HCT116 (cell line): ENCODE measurements at regions not wholly inside any gene's neighbourhood (a gene's known extent, or its start where the extent isn't known, plus 50 kb on each side); places are given as distances from the start of the nearest gene placed in this dataset.

Experiments
- ATAC-seq: fragments of 200-7000 bp; cut with Tn5 transposase; 2 replicates; pipeline ENCODE4 v1.9.1; 2020; ENCODE audit warnings: mild to moderate bottlenecking, moderate library complexity
- BruUV-seq: library from RNA; stranded (reverse); fragments of 400-500 nt; replicated peaks from 2 replicates; lab custom pipeline; 2021; lab: Mats Ljungman, UMichigan
- CTCF ChIA-PET: fragments of 300-600 bp; sonication (Branson Sonifier 250); formaldehyde crosslinking; loops from one replicate; lab custom pipeline; 2021; ENCODE audit warnings: antibody characterized with exemption; lab: Charles Lee
- POLR2A ChIA-PET: fragments of 300-600, 350-600 bp; sonication (Branson Sonifier 250); formaldehyde crosslinking; loops from one replicate; lab custom pipeline; 2021; ENCODE audit warnings: antibody characterized with exemption; lab: Charles Lee
- RAD21 ChIA-PET, 2 experiments: fragments of 300-600 bp; sonication (Branson Sonifier 250); formaldehyde crosslinking; loops; one replicate each; lab custom pipeline; 2023; ENCODE audit warnings: low total read pairs in 2 of 2; ENCODE audit not compliant: uncharacterized antibody in 2 of 2, unreplicated experiment in 2 of 2, low non-redundant PET in 1 of 2; lab: Charles Lee
- DNase-seq: peaks from one replicate; pipeline ENCODE4 v3.0.0-alpha.2; 2010; ENCODE audit warnings: low read depth, low spot score
- H2AFZ ChIP-seq: fragments of 200-600 bp; shearing (Covaris generic), sonication (generic); 2 replicates; pipeline ENCODE4 v1.6.1; 2017; ENCODE audit warnings: low read depth, mixed run types, mixed read lengths, antibody characterized with exemption, low read length; ENCODE audit not compliant: poor library complexity, severe bottlenecking
- H3K27ac ChIP-seq: 2 replicates; pipeline ENCODE4 v1.5.1; 2012; ENCODE audit warnings: low read depth, low read length
- H3K27me3 ChIP-seq: fragments of 200-600 bp; sonication (generic); 2 replicates; pipeline ENCODE4 v1.6.1; 2016; ENCODE audit warnings: mixed run types, low read length, mixed read lengths; ENCODE audit not compliant: insufficient read depth
- H3K36me3 ChIP-seq, 2 experiments: fragments of 200-500 bp in 1 of 2; fragments of 200-600 bp in 1 of 2; sonication (Bioruptor generic) in 1 of 2; sonication (generic) in 1 of 2; 2 replicates each; pipeline versions ENCODE4 v1.5.1 to v1.6.1; 2014 to 2016; ENCODE audit warnings: low read length in 2 of 2, inconsistent platforms in 1 of 2, mixed read lengths in 1 of 2, mixed run types in 1 of 2; ENCODE audit not compliant: insufficient read depth in 2 of 2, control insufficient read depth in 1 of 2
- H3K4me1 ChIP-seq, 2 experiments: fragments of 200-600 bp in 1 of 2; sonication (generic) in 1 of 2; 2 replicates each; pipeline versions ENCODE4 v1.5.1 to v1.6.1; 2012 to 2017; ENCODE audit warnings: low read length in 2 of 2, inconsistent platforms in 1 of 2, mild to moderate bottlenecking in 1 of 2, mixed read lengths in 1 of 2, mixed run types in 1 of 2, moderate library complexity in 1 of 2; ENCODE audit not compliant: insufficient read depth in 2 of 2, control insufficient read depth in 1 of 2
- H3K4me2 ChIP-seq: fragments of 200-600 bp; sonication (generic); 2 replicates; pipeline ENCODE4 v1.6.1; 2017; ENCODE audit warnings: mixed run types, low read length, mixed read lengths
- H3K4me3 ChIP-seq, 2 experiments: fragments of 200-600 bp in 1 of 2; sonication (generic) in 1 of 2; replicated peaks in 1 of 2; 2 replicates each; pipeline ENCODE4 v1.5.1; 2011 to 2016; ENCODE audit warnings: low read length in 2 of 2, control low read depth in 1 of 2, low read depth in 1 of 2, mild to moderate bottlenecking in 1 of 2, mixed read lengths in 1 of 2, mixed run types in 1 of 2
- H3K79me2 ChIP-seq: fragments of 200-600 bp; sonication (generic); 2 replicates; pipeline ENCODE4 v1.6.1; 2017; ENCODE audit warnings: mild to moderate bottlenecking, mixed run types, low read length, moderate library complexity, mixed read lengths; ENCODE audit not compliant: insufficient read depth
- H3K9ac ChIP-seq: fragments of 200-600 bp; sonication (generic); 2 replicates; pipeline ENCODE4 v1.6.1; 2016; ENCODE audit warnings: low read length, mixed read lengths
- H3K9me2 ChIP-seq: fragments of 200-600 bp; sonication (generic), shearing (Covaris generic); 2 replicates; pipeline ENCODE4 v1.6.1; 2017; ENCODE audit warnings: mixed run types, mild to moderate bottlenecking, moderate library complexity; ENCODE audit not compliant: insufficient read depth
- H3K9me3 ChIP-seq, 2 experiments: fragments of 200-500 bp in 1 of 2; fragments of 200-600 bp in 1 of 2; sonication (Bioruptor generic) in 1 of 2; sonication (generic) in 1 of 2; 2 replicates each; pipeline ENCODE4 v1.6.1; 2014 to 2017; ENCODE audit warnings: low read length in 2 of 2, mixed read lengths in 2 of 2, inconsistent platforms in 1 of 2, low read depth in 1 of 2, mild to moderate bottlenecking in 1 of 2, mixed run types in 1 of 2, moderate library complexity in 1 of 2; ENCODE audit not compliant: control insufficient read depth in 1 of 2, insufficient read depth in 1 of 2
- H4K20me1 ChIP-seq: fragments of 200-600 bp; sonication (generic), shearing (Covaris generic); 2 replicates; pipeline ENCODE4 v1.6.1; 2017; ENCODE audit warnings: mixed run types, mild to moderate bottlenecking, moderate library complexity; ENCODE audit not compliant: insufficient read depth
- CEBPB ChIP-seq: IDR thresholded peaks from 2 replicates; pipeline ENCODE4 v1.6.1; 2012; ENCODE audit warnings: low read depth
- EZH2phosphoT487 ChIP-seq: fragments of 200-600 bp; IDR thresholded peaks from 2 replicates; pipeline ENCODE4 v1.6.1; 2018; ENCODE audit warnings: antibody characterized with exemption, borderline replicate concordance
- MAX ChIP-seq: IDR thresholded peaks from 2 replicates; pipeline ENCODE4 v1.6.1; 2012
- POLR2AphosphoS5 ChIP-seq: IDR thresholded peaks from 2 replicates; pipeline ENCODE4 v1.6.1; 2011; ENCODE audit warnings: mild to moderate bottlenecking, low read depth, low read length, moderate library complexity
- ZBTB33 ChIP-seq: IDR thresholded peaks from 2 replicates; pipeline ENCODE4 v1.6.1; 2011; ENCODE audit warnings: mild to moderate bottlenecking, low read length, moderate library complexity; ENCODE audit not compliant: insufficient replicate concordance; ENCODE audit errors: extremely low read depth
- intact Hi-C: fragments of 100-400 bp; cut with micrococcal nuclease; formaldehyde crosslinking; loops from 2 replicates; pipeline ENCODE4 v1.10.0; 2022

- ChIA-PET POLR2A (no interaction called here), RAD21 (no interaction called here), CTCF (no interaction called here)
- intact Hi-C loops, result no loop called here
- Histone ChIP-seq H3K36me3 (no peaks in the 10 kb centered on the region), H3K9me3 (no peaks in the 10 kb centered on the region), H3K27me3 (peaks cover 31% of the 10 kb centered on the region), H4K20me1 (no peaks in the 10 kb centered on the region), H3K4me3 (no peak overlapping the region), H3K79me2 (no peaks in the 10 kb centered on the region), H3K9ac (no peak overlapping the region), H3K4me2 (no peak overlapping the region), H3K4me1 (no peaks in the 10 kb centered on the region), H3K9me2 (no peaks in the 10 kb centered on the region), H3K27ac (no peak overlapping the region), H2AFZ (no peak overlapping the region)
- ATAC-seq, result no peak
- DNase-seq, result no peak
- BruUV-seq, result no TSS peak
- no peak for TF ChIP-seq CEBPB
- TF ChIP-seq MAX, result no peak
Measured at GRCh38 chr12:108424816-108425215, 85.7 kb upstream of the CMKLR1 start.

- Histone ChIP-seq H2AFZ (no peak overlapping the region), H3K79me2 (no peaks in the 10 kb centered on the region), H3K9ac (no peak overlapping the region), H3K4me1 (no peaks in the 10 kb centered on the region), H3K27ac (no peak overlapping the region), H4K20me1 (no peaks in the 10 kb centered on the region)
- ATAC-seq, result no peak
- intact Hi-C loops, result no loop called here
- no peak for TF ChIP-seq POLR2AphosphoS5
- no peak for TF ChIP-seq EZH2phosphoT487
- no peak for TF ChIP-seq ZBTB33
- TF ChIP-seq, all 23 proteins: peak for 0
- Histone ChIP-seq H3K36me3 (no peaks in the 10 kb centered on the region), H3K4me3 (no peak overlapping the region), H3K9me2 (no peaks in the 10 kb centered on the region), H3K27me3 (peaks cover 30% of the 10 kb centered on the region), H3K4me2 (no peak overlapping the region), H3K9me3 (no peaks in the 10 kb centered on the region)
- RAD21 ChIA-PET, result no interaction called here
- BruUV-seq, result no TSS peak
- DNase-seq, result no peak
- CTCF ChIA-PET, result no interaction called here
- POLR2A ChIA-PET, result no interaction called here
Measured at GRCh38 chr12:108424026-108424425, 84.9 kb upstream of the CMKLR1 start.
